ENCODE measurements at regions not wholly inside any gene's neighbourhood (a gene's known extent, or its start where the extent isn't known, plus 50 kb on each side); places are given as distances from the start of the nearest gene placed in this dataset.
A peak's percentile ranks its signal among the peaks of the same experiment; 100 is the strongest.

DNA sequence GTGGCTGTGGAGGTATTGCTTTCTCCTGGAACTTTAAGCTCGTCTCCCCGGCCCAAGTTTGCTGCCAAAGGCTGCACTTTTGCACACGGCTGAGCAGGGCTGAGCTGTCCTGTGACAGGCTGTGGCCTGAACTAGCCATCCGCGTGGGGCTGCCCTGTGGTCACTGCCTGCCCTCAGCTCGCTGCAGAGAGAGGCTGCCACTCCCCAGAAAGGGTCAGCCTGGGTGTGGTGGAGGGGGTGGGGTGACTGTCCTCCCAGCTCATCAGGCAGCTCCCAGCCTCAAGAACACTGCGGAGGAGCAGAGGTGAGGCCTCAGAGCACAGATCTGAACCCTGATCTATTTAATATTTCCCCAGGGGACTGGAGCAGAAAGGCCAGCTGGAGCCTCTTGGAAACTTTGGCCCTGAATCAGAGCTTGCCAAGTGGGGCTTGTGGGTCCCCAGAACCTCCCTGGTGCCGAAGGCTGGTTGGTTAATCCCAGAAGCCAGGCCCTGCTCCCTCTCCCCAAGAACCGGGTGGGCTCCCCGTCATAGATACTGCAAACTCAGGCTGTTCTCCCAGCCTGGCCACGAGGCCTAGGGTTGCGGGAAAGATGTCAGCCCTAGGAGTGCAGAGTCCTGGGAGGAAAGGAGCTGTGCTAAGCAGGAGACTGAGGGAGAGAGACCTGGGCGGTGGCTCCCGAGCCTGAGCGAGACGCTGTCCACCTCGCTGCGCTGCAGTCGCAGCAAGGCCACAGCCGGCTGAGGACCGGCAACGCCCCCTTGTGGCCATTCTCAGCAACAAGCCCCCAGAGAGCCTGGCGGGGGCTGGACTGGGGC is 125.1 kb upstream of the IPO9 start:
- Mint-ChIP-seq H3K27me3 (peaks cover 7% of the 10 kb centered on the region), H3K27ac (no peak overlapping the region), H3K4me1 (no peaks in the 10 kb centered on the region), H3K4me3 (no peak overlapping the region), H3K9me3 (ENCODE audit: insufficient read depth) (peaks cover 3% of the 10 kb centered on the region)
- ChIA-PET POLR2A (no interaction called here), CTCF (interaction anchor here (1.0 to 3.0 kb wide), 8 partner anchors 9 to 173 kb away, joined by 3 to 17 read pairs (median 5); no protein-coding TSS in a partner anchor)
- peaks cover 0 to 4% of the 10 kb centered on the region in 2 donors for H3K4me1 ChIP-seq (ENCODE audit: control insufficient read depth in 2 of 2, insufficient read depth in 2 of 2, low read length in 2 of 2)
- H3K4me2 ChIP-seq (replicated peaks; ENCODE audit: low read depth, low read length, poor library complexity, severe bottlenecking) = no peak overlapping the region
- DNase-seq = peak; percentile 67
- no peaks in the 10 kb centered on the region for H3K36me3 ChIP-seq (replicated peaks in 1 of 2; ENCODE audit: control extremely low read depth in 1 of 2, control insufficient read depth in 1 of 2, extremely low read depth in 1 of 2, insufficient read depth in 2 of 2, low read length in 1 of 2)
- H4K20me1 ChIP-seq (ENCODE audit: control insufficient read depth, insufficient read depth, low read length, poor library complexity, severe bottlenecking) = no peaks in the 10 kb centered on the region
- H2AFZ ChIP-seq (ENCODE audit: insufficient read depth, low read depth, low read length, poor library complexity, severe bottlenecking) = no peak overlapping the region
- no peak overlapping the region for H3K9ac ChIP-seq (ENCODE audit: low read length)
- ATAC-seq (ENCODE audit: low read depth) = peak; percentile 64
- no peak overlapping the region for H3K4me3 ChIP-seq (ENCODE audit: control extremely low read depth in 1 of 5, extremely low read depth in 1 of 5, insufficient read depth in 1 of 5, low read depth in 2 of 5, low read length in 4 of 5)
- H3K27me3 ChIP-seq (replicated peaks in 1 of 4; ENCODE audit: control extremely low read depth in 1 of 4, control insufficient read depth in 3 of 4, insufficient read depth in 4 of 4, low read length in 3 of 4) = peaks cover 0 to 11% (median 5%) of the 10 kb centered on the region in 4 experiments
- TF ChIP-seq, protein P1, sequence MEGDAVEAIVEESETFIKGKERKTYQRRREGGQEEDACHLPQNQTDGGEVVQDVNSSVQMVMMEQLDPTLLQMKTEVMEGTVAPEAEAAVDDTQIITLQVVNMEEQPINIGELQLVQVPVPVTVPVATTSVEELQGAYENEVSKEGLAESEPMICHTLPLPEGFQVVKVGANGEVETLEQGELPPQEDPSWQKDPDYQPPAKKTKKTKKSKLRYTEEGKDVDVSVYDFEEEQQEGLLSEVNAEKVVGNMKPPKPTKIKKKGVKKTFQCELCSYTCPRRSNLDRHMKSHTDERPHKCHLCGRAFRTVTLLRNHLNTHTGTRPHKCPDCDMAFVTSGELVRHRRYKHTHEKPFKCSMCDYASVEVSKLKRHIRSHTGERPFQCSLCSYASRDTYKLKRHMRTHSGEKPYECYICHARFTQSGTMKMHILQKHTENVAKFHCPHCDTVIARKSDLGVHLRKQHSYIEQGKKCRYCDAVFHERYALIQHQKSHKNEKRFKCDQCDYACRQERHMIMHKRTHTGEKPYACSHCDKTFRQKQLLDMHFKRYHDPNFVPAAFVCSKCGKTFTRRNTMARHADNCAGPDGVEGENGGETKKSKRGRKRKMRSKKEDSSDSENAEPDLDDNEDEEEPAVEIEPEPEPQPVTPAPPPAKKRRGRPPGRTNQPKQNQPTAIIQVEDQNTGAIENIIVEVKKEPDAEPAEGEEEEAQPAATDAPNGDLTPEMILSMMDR (IDR thresholded peaks at IDR 0.05) = peak; percentile 78
- TF ChIP-seq EZH2 (IDR thresholded peaks at IDR 0.05; ENCODE audit: borderline replicate concordance, insufficient read depth, low read depth, low read length, poor library complexity, severe bottlenecking) = no peak
- H3K79me2 ChIP-seq (ENCODE audit: control insufficient read depth, insufficient read depth, low read length) = no peaks in the 10 kb centered on the region
- intact Hi-C loops (cut with micrococcal nuclease) = loop anchor here (1.0 kb wide), 1 partner anchor 89 kb away; no protein-coding TSS in a partner anchor
- no peaks in the 10 kb centered on the region for H3K9me3 ChIP-seq (ENCODE audit: control extremely low read depth in 1 of 3, control insufficient read depth in 2 of 3, insufficient read depth in 1 of 3, low read length in 2 of 3)
- 50% methylated on average over 22 of the region's 23 CpGs for WGBS (ENCODE audit: insufficient coverage)
- H3K27ac ChIP-seq (ENCODE audit: low read length in 2 of 2) = no peak overlapping the region

DNA sequence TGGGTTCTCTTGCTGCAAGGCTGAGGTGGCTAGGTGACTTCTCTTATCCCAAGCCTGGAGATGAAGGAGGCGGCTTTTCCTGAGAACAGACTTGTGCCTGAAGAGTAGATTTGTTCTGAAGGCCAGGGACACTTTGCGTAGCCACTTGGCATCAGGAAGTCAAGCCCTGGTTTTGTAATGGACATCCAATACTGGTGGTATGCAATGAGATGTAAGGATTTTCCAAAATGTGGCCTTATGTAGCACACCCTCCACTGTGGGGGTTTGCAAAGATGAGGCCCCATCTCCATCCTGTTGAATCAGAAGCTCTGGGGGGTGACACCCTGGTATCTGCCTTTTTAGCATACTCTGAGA is 124.5 kb upstream of the IPO9 start:
- Histone ChIP-seq H3K27ac (ENCODE audit: low read length in 2 of 2) (no peak overlapping the region), H3K9me3 (ENCODE audit: control extremely low read depth in 1 of 3, control insufficient read depth in 2 of 3, insufficient read depth in 1 of 3, low read length in 2 of 3) (no peaks in the 10 kb centered on the region), H2AFZ (ENCODE audit: insufficient read depth, low read depth, low read length, poor library complexity, severe bottlenecking) (no peak overlapping the region), H3K36me3 (replicated peaks in 1 of 2; ENCODE audit: control extremely low read depth in 1 of 2, control insufficient read depth in 1 of 2, extremely low read depth in 1 of 2, insufficient read depth in 2 of 2, low read length in 1 of 2) (no peaks in the 10 kb centered on the region), H3K27me3 (replicated peaks in 1 of 4; ENCODE audit: control extremely low read depth in 1 of 4, control insufficient read depth in 3 of 4, insufficient read depth in 4 of 4, low read length in 3 of 4) (peaks cover 0 to 11% (median 5%) of the 10 kb centered on the region in 4 experiments), H4K20me1 (ENCODE audit: control insufficient read depth, insufficient read depth, low read length, poor library complexity, severe bottlenecking) (no peaks in the 10 kb centered on the region), H3K79me2 (ENCODE audit: control insufficient read depth, insufficient read depth, low read length) (no peaks in the 10 kb centered on the region), H3K4me1 (ENCODE audit: control insufficient read depth in 2 of 2, insufficient read depth in 2 of 2, low read length in 2 of 2) (peaks cover 0 to 4% of the 10 kb centered on the region in 2 donors), H3K9ac (ENCODE audit: low read length) (no peak overlapping the region), H3K4me2 (replicated peaks; ENCODE audit: low read depth, low read length, poor library complexity, severe bottlenecking) (no peak overlapping the region), H3K4me3 (ENCODE audit: control extremely low read depth in 1 of 5, extremely low read depth in 1 of 5, insufficient read depth in 1 of 5, low read depth in 2 of 5, low read length in 4 of 5) (no peak overlapping the region)
- no peak overlapping the region for H3K27ac Mint-ChIP-seq
- DNase-seq (no peak), ATAC-seq (ENCODE audit: low read depth) (no peak)
- no peaks in the 10 kb centered on the region for H3K4me1 Mint-ChIP-seq
- CTCF ChIA-PET = interaction anchor here (0.9 to 3.0 kb wide), 6 partner anchors 9 to 173 kb away, joined by 3 to 17 read pairs (median 6); no protein-coding TSS in a partner anchor
- peaks cover 3% of the 10 kb centered on the region for H3K9me3 Mint-ChIP-seq (ENCODE audit: insufficient read depth)
- H3K27me3 Mint-ChIP-seq = peaks cover 7% of the 10 kb centered on the region
- POLR2A ChIA-PET = no interaction called here
- intact Hi-C loops (cut with micrococcal nuclease) = loop anchor here (1.0 kb wide), 1 partner anchor 89 kb away; no protein-coding TSS in a partner anchor
- 68% methylated on average over 2 of the region's 2 CpGs for WGBS (ENCODE audit: insufficient coverage)
- TF ChIP-seq, protein P1 (IDR thresholded peaks at IDR 0.05) = peak; percentile 25
- no peak for TF ChIP-seq EZH2 (IDR thresholded peaks at IDR 0.05; ENCODE audit: borderline replicate concordance, insufficient read depth, low read depth, low read length, poor library complexity, severe bottlenecking)
- no peak overlapping the region for H3K4me3 Mint-ChIP-seq

Measured in B cell (primary cell).